NCI-H1105 (cell line): ENCODE measurements at regions not wholly inside any gene's neighbourhood (a gene's known extent, or its start where the extent isn't known, plus 50 kb on each side); places are given as distances from the start of the nearest gene placed in this dataset.
A peak's percentile ranks its signal among the peaks of the same experiment; 100 is the strongest.
"Not testable (repeated sequence)": the region's sequence is repeated elsewhere in the genome, so short reads cannot be mapped to it uniquely, and the experiment has no call there.

Experiments used
- DNase-seq: peaks from one replicate; lab custom pipeline; 2025; lab: John Stamatoyannopoulos, UW

DNA sequence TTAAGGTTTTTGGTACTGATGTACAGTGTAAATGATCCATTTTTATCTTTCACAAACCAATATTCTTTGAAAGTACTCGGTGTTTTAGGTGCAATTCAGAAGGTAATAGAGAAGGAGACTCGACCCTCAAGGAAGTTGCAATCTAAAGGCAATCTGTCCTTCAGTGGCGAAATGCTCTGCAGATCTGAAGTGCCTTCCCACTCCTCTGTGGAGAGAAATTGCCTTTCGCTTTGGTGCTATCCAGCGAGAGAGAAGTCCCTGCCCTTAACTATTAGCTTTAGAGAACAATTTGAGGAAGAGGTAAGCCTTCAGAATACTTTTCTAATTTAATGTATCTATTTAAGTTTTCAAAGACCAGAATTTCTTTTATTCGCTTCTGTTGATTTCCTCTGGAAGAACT is 371.8 kb upstream of the FANCL start:
- no peak for DNase-seq

DNA sequence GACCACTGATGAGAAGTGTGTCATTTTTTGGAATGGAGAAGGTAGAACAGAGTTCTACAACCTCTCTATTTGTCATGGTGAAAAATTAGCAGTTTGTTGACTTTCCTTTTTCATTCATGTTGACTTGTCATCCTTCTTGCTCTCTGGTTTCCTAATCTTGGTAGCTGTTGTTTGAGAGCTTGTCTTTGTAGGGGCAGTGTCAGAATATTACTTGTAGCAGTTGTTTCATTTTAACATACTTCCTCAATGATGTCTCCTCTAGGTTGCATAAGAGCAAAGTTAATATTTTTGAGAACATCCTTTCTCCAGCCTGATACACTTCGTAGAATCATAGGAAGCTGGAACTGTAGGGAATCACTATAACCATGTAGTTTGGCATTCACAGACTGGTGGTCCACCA is 368.2 kb upstream of the FANCL start:
- no peak for DNase-seq

DNA sequence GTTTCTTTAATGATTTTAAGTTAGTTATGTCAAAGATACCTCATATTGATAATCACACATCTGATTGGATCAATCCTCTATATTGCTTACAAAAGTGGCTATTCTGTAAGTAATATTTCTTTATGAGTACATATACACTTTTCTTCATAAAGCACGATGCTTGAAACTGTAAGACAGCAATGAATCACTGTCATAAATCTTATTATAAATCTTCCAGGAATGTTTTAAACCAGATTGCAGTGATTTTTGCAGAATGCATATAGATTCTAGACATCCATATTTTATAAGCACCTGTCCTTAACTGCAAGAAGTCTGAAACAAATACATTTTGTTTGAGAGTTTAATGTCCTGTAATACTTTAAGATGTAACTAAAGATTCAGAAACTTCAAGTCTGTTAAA is 367.0 kb upstream of the FANCL start:
- DNase-seq: no peak

DNA sequence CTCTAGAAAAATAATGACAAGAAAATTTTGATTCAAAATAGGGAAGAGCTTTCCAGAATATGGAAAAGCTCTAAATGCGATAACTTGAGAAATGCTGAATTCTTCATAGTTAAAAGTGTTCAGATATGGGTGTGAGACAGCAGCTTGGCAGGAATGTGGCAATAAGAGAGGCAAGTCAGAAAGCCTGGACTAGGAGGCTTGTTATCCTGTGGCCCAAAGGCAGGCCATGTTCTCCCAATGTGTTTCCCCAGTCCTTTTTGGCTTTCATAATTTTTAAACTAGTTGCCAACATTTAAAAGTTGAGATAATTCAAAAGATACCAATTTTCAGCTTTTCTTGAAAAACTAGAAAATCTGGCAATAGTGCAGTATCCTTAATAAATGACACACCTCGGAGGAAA is 366.3 kb upstream of the FANCL start:
- no peak for DNase-seq

DNA sequence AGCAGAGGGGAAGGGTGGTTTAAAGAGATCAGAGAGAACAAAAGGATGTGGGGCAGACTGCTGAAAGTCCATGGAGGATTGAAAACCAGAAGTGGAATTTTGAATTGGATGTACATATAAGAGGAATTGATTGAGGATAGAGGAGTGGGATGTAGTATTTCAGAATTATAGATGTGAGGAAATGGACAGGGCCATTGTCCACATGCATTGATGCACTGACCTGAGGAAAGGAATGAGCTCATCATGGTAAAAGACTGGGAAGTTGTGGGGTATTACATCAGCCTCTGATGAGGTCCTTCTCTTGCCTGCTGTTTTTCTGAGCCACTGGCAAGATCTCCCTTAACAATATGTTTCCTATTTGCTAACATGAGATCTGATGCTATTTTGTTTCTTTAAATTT is 365.7 kb upstream of the FANCL start:
- DNase-seq: no peak

DNA sequence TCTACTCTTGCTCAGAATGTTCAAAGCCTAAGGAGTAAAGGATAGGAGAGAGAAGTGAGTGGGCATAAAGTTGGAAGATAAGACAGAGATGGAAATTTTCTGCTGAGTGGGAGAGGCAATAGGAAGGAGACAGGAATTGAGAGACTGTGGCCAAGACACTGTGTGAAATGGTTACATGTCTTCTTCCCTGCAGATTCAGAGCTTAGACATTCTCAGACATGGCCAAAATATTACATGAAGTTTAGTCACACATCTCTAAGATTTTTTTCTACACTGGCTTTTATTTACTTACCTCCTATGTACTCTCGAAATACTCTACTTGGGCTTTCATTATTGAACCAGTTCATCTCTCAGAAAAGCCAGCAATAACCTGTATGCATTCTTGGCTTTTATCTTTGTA is 363.0 kb upstream of the FANCL start:
- no peak for DNase-seq

DNA sequence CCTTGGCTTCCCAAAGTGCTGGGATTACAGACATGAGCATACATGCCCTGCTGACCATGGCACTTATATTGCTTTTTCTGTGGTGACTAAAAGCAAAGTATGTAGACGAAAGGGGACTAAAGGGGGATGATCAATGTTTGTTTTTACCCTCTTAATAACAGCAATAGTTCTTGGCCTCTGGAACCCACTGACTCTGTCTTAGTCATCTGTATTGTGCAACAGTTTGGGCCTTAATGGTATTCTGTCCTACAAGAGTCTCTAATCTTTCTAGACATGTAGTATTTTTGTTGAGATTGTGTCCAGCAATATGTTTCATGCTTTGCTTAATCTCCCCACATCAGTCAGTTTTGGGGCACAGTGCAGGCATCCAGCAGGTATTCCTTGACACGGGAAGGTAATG is 359.9 kb upstream of the FANCL start:
- no peak for DNase-seq

DNA sequence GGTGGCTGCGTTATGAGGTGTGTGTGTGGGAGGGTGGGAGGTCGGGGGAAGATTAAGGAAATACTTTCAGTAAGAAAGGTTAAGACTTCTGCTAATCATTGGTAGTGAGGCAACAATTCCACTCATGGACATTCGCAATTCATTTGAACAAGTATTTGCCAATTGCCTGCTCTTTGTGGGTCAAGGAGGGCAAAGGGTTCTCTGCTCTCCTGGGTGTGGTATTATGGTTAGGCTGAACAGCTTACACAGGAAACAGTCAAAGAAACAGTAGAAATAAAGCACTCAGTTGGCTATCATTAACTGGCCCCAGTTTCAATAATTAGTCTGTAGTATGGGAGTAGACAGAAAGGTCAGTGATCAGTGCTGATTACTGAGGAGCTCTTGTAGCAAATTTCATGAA is 357.0 kb upstream of the FANCL start:
- DNase-seq: no peak

DNA sequence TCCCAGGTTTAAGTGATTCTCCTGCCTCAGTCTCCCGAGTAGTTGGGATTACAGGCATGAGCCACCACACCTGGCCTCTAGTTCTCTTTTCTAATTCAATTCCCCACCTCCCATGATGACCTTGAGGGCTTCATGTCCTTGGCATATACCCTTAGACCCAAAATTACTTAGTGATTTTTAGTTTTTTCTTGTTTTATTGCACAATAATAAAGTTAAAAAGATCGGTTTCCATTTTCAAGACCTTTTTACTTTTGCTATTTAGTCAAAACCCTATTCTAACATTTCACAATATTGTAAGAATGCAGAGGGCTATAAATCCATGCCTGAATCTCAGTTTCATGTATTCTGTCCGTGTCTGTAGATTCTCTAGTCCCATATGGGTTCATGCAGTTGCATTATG is 354.6 kb upstream of the FANCL start:
- DNase-seq: no peak

DNA sequence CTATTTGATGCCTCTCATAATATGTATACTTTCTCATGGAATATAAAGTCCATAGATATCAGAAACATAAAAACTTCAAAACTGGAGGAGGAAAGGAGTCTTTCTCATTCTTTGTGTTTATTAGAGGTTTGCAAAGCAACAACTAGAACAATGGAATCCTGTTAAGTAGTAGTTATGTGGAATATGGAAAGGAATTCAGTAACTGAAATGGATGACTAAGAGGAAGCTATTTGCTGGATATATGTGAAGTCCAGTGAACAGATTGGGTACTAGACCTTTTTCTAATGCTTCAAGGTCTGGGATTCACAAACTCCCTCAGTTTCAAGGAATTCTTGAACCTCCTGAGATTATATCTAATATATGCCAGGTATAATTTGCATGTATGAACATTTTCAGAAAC is 353.6 kb upstream of the FANCL start:
- no peak for DNase-seq

DNA sequence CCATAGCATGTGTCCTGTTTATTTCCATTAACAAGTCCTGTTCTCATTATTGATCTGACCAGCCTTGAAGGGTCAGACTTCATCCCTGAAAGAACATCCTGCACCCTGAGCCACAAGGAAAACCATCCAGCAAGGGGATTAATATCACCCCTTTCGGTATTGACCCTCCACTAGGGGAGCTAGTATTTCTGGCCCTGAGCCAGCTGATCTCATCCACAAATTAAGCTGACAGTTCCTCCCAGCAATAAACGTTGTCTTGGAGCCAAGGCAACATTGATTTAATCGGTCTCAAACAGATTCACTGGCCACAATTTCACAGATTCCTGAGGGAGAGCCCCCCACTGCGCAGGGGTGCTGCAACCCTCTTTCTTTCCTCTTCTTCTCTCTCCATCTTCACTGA is 353.1 kb upstream of the FANCL start:
- DNase-seq: peak; percentile 16

DNA sequence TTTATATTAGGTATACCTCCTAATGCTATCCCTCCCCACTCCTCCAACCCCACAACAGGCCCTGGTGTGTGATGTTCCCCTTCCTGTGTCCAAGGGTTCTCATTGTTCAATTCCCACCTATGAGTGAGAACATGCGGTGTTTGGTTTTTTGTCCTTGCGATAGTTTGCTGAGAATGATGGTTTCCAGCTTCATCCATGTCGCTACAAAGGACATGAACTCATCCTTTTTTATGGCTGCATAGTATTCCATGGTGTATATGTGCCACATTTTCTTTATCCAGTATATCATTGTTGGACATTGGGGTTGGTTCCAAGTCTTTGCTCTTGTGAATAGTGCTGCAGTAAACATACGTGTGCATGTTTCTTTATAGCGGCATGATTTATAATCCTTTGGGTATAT is 345.1 kb upstream of the FANCL start:
- not testable (repeated sequence) for DNase-seq

DNA sequence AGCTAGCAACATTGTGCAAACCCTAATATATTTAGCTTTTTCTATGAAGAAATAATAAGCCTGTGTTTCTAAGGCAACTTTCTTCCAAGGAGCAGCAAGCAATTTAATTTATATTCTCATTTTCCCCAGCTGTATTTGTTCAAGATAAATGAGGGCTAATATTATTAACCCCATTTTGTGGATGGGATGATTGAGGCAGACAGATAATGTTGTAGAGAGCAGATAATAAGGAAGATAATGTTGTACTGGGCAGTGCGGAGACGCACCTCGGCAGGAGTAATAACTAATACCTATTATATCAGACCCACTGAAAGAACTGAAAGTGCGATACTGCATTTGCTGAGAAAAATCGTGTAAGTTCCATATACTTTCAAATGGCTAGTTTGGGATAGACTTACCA is 344.1 kb upstream of the FANCL start:
- DNase-seq: no peak

DNA sequence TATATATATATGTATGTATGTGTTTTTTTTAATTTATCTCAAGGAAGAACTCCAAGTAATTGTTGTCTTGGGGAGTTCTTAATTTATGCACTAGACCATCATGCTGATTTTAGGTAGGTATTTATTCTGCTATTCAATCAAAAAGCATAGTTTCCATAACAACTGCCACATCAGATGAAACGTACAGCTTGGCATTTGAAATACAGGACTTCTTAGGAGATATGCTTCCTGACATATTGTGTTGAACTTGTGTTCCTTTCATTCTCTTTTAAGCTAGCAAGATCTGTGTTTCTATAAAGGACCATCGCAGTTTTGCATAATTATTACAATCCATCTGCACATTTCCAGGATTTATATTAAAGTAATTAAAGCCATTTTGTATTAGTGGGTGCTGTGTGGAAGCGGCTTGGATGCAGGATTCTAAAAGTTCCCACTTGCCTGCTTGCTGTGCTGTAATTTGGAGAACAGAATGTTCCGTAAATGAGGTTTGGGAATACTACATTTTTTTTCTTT is 343.5 kb upstream of the FANCL start:
- DNase-seq: no peak

DNA sequence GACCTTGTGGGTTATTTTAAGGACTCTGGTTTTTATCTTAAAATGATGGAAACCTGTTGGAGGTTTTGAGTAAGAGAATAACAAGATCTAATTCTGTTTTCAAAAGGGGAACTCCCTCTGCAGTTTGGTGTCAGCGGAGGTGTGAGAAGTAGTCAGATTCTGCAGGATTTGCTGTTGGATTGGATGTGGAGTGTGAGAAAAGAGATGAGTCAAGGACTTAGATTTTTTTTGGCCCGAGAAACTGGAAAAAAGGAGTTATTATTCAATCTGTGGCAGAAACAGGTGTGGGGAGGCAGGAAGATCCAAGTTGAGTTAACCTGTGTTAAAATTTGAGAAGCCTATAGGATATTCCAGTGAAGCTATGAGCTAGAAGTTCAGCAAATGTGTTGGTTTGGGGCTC is 337.2 kb upstream of the FANCL start:
- no peak for DNase-seq

DNA sequence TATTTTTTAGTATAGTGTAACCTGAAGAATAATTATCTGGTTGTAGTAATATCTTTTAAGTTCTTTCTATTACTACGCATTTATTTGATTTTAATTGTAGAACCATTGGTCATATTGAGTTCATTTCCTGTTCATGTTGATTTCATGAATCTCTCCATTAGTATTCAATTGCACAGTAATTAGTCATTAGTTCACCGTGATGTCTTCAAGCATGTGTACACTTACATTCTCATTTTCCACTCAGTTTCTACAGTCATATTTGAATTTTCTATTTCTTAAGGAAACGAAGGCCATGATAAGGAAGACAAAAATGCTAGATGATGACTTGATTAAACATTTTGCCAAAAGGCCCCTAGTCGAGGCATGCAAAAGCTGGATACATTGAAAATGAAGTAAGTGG is 333.7 kb upstream of the FANCL start:
- DNase-seq: no peak

DNA sequence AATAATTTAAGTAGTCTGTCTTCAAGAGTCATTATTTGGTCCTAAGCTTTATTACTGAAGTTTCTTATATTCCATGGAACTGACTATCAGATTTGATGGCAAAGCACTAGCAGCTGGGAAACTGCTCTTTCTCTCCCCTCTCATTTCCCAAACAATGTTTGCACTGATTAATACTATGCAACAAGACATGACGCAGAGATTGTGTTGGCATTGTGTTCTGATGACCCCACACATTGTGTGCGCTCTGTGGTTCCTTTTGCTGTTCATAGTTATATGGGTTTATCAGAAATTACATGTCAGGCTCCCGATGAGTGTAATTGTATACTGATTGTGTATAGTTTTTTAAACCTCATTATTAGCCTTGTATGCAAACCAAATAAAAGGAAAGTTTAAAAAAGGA is 331.6 kb upstream of the FANCL start:
- no peak for DNase-seq

DNA sequence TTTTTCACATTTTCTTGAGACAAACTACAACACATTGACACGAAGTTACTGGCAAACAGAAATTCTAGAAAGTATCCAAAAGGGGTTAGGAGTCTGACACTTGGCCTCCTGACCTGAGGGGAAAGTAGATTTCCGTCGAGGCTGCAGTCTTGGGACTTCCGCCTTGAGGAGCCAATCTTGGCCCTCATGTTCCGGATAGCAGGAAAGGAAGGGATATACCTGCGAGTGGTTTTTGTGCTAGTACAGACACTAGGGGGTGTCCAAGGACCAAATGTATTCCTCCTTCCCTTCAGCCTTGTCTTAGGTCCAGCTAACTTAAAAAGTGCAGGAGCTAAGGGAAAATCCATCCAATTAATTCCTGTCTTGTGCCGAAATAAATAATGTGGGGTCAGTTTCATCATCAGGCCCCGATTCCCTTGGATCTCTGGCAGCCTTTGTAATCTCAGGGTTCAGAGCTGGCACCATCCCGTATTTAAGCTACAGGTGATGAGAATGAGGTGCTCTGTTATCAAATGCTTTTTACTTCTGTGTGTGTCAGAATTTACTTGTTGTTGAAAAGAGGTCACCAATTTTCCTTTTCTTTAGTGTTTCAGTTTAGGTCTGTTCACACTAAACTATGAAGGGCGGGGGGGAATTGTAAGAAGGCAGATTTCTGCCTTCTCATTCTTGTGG is 330.2 kb upstream of the FANCL start:
- DNase-seq: peak; percentile 24

DNA sequence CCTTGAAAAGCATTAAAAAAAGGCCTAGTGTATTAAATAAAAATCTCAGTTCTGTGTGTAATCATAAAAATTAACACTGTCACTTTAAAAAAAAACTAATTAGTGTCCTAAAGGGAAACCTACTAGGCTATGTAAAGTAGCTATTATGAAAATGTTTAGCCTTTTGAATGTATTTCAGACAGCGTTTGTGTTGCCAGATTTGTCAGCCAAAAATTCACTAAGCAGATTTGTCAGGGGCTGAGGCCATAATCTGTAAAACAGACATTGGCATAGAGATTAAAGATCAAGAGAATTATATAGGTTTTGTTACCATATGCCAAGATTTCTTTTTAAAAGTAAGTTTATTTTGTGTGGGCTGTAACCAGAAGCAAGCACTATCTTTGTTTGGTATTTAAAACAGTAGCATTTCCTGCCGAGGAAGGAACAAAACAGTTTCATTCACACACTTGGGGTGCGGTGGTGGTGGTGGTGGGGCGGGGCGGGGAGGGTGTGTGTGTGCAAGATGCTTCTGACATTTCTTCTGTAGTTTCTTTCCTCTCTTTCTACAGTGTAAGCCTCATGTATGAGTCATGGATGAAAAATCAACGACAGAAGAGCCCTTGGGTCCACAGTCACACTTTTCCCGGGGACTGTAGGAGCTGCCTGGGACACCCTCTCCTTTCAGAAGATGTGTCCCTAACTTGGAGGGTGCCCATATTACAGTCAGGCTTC is 328.5 kb upstream of the FANCL start:
- no peak for DNase-seq

DNA sequence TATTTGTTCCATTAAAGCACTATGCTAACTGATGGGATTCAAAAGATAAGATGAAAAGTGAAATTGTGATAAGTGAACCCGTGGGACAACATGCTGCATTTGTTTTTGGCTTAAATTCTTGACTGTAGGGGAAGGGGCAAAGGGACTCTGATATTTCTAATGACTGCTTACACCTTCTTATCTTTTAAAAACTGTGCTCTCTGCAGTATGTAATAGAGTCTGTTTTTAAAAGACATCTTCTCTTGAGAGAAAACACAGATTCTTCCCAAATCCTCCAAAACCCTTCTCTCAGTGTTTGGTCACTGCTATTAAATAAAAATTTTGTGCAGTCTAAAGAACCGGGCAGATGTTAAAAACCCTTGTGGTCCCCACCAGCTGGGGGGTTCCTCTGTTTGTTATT is 327.8 kb upstream of the FANCL start:
- no peak for DNase-seq

DNA sequence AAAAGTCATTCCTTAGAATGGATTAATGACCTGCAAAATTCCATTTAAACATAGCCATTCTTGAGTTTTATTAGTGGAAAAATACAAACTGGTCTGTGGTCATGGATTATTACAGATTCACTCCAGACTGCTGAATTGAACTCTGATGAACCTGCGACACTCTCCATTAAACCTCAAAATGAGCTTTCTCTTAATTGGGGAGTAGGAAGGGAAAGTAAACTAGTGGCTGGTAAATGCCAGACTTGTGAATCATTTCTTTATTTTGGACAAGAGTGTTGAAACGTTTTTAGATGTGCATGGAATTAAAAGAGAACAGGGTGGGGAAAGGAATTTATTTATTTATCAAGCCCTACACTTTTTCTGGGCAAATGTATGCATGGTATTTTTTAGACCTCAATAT is 321.2 kb upstream of the FANCL start:
- DNase-seq: no peak

DNA sequence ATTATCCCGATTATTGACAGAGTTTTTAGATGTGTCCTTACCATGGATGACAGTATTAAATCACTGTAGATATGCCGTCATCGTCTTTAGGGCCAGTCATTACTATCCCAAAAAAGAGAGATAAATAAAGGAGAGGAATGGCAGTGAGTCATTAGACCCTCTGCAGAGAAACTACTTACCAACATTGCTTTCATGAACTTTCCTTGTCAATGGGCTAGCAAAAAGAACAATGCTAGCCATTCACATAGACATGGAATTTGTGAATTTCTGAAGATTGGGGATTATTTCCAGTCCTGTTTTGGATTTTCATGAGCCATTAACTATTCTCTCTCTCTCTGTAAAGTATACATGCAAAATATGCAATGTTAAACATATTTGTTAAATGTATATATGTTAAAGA is 319.4 kb upstream of the FANCL start:
- no peak for DNase-seq

DNA sequence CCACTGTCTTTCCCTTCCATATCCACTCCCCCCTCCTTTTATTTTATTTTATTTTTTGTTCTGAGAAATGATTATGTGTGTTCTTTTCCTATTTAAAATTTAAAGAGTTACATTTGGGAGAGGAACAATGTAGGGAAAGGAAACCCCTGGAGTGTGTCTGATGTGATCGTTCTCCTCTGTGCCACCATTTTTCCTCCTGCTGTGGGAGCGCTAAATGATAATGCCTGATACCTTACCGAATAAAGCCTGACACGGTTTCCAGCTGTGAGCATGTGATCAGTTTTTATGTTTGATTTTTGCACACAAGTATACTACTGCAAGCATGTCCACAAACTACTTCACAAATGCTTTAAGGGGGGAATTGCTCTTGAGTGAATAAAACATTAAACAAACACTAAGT is 317.8 kb upstream of the FANCL start:
- no peak for DNase-seq

DNA sequence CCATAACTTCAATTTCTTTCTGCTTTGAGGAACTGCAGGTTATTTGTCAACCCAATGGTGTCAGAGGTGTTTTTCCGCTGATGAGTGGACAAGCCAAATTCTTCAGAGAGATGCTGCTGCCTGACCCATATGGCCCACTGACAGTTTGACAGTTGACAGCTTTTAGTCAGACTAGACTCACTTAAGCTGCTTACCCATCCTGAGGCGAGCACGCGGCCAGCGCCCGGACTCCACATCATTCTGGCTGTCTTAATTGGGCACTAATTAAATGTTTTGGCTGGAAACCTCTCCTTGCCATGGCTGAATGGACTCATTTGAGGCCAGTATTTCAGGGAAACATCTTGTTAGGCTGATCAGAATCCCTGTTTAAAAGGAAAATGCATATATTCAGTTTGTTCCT is 316.1 kb upstream of the FANCL start:
- DNase-seq: no peak
